HG02840 (cell line): ENCODE measurements at regions not wholly inside any gene's neighbourhood (a gene's known extent, or its start where the extent isn't known, plus 50 kb on each side); places are given as distances from the start of the nearest gene placed in this dataset.

Experiments
- ATAC-seq: cut with Tn5 transposase; IDR thresholded peaks from one replicate; pipeline ENCODE4 v1.9.1; 2021; ENCODE audit warnings: mild to moderate bottlenecking, moderate library complexity, moderate number of reproducible peaks; ENCODE audit not compliant: unreplicated experiment, low FRiP score

GRCh38 chr13:75931116-75931515 is 295.0 kb downstream of the LMO7 start:
- ATAC-seq = no peak

- no peak for ATAC-seq
Measured at GRCh38 chr13:75929076-75929475, 292.9 kb downstream of the LMO7 start.

GRCh38 chr13:75927183-75927669 is 291.1 kb downstream of the LMO7 start:
- no peak for ATAC-seq

GRCh38 chr13:75920536-75920935 is 284.4 kb downstream of the LMO7 start:
- ATAC-seq = no peak

GRCh38 chr13:75919660-75920199 is 283.6 kb downstream of the LMO7 start:
- no peak for ATAC-seq

GRCh38 chr13:75915066-75915465 is 278.9 kb downstream of the LMO7 start:
- no peak for ATAC-seq

GRCh38 chr13:75913925-75914324 is 277.8 kb downstream of the LMO7 start:
- ATAC-seq = no peak

GRCh38 chr13:75910591-75910990 is 274.5 kb downstream of the LMO7 start:
- ATAC-seq = no peak
